HG03575 (cell line): ENCODE measurements at regions not wholly inside any gene's neighbourhood (a gene's known extent, or its start where the extent isn't known, plus 50 kb on each side); places are given as distances from the start of the nearest gene placed in this dataset.
"Not testable (repeated sequence)": the region's sequence is repeated elsewhere in the genome, so short reads cannot be mapped to it uniquely, and the experiment has no call there.

Source experiments
- ATAC-seq: cut with Tn5 transposase; IDR thresholded peaks from one replicate; pipeline ENCODE4 v1.9.1; 2021; ENCODE audit not compliant: unreplicated experiment, insufficient number of reproducible peaks, low FRiP score; ENCODE audit errors: extremely low read depth

- ATAC-seq = no peak
Measured at GRCh38 chr12:116443821-116444589, 115.2 kb upstream of the MAP1LC3B2 start.

- ATAC-seq = no peak
Measured at GRCh38 chr12:116444590-116444943, 114.6 kb upstream of the MAP1LC3B2 start.

- no peak for ATAC-seq
Measured at GRCh38 chr12:116448165-116448739, 110.9 kb upstream of the MAP1LC3B2 start.

- ATAC-seq = no peak
Measured at GRCh38 chr12:116450406-116450910, 108.7 kb upstream of the MAP1LC3B2 start.

- not testable (repeated sequence) for ATAC-seq
Measured at GRCh38 chr12:116452975-116453374, 106.2 kb upstream of the MAP1LC3B2 start.

GRCh38 chr12:116453631-116454030 is 105.5 kb upstream of the MAP1LC3B2 start:
- no peak for ATAC-seq

GRCh38 chr12:116454076-116454475 is 105.1 kb upstream of the MAP1LC3B2 start:
- no peak for ATAC-seq

GRCh38 chr12:116454950-116455447 is 104.2 kb upstream of the MAP1LC3B2 start:
- ATAC-seq = no peak

GRCh38 chr12:116455540-116456329 is 103.4 kb upstream of the MAP1LC3B2 start:
- ATAC-seq = no peak

- ATAC-seq = no peak
Measured at GRCh38 chr12:116456330-116457082, 102.7 kb upstream of the MAP1LC3B2 start.

GRCh38 chr12:116458492-116458891 is 100.7 kb upstream of the MAP1LC3B2 start:
- ATAC-seq = no peak

- no peak for ATAC-seq
Measured at GRCh38 chr12:116459011-116459875, 99.9 kb upstream of the MAP1LC3B2 start.

GRCh38 chr12:116459916-116460663 is 99.1 kb upstream of the MAP1LC3B2 start:
- ATAC-seq = no peak

- no peak for ATAC-seq
Measured at GRCh38 chr12:116461060-116461459, 98.1 kb upstream of the MAP1LC3B2 start.

- ATAC-seq = no peak
Measured at GRCh38 chr12:116463366-116463765, 95.8 kb upstream of the MAP1LC3B2 start.

GRCh38 chr12:116465407-116465806 is 93.8 kb upstream of the MAP1LC3B2 start:
- no peak for ATAC-seq

GRCh38 chr12:116465856-116466255 is 93.3 kb upstream of the MAP1LC3B2 start:
- no peak for ATAC-seq
